ENCODE measurements at regions not wholly inside any gene's neighbourhood (a gene's known extent, or its start where the extent isn't known, plus 50 kb on each side); places are given as distances from the start of the nearest gene placed in this dataset.
"Not testable (repeated sequence)": the region's sequence is repeated elsewhere in the genome, so short reads cannot be mapped to it uniquely, and the experiment has no call there.

DNA sequence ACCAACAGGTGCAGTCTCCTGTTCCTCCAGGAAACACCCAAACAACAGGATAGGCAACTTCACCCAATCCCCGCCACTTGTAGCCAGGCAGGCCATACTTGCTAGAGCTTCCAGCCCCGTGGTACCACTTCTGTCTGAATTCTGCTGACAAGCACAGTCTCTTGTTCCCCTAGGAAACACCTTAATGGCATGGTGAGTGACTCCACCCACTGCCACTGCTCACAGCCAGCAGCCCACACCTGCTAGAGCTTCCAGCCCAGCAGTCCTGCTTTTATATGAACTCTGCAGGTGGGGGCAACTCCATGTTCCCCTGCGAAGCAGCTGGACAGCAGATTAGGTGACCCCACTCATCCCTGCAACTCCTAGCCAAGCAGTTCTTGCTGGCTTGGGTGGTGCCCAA is 52.6 kb upstream of the COBL start:
- not testable (repeated sequence) for DNase-seq (ENCODE audit: low read depth, low spot score)

DNA sequence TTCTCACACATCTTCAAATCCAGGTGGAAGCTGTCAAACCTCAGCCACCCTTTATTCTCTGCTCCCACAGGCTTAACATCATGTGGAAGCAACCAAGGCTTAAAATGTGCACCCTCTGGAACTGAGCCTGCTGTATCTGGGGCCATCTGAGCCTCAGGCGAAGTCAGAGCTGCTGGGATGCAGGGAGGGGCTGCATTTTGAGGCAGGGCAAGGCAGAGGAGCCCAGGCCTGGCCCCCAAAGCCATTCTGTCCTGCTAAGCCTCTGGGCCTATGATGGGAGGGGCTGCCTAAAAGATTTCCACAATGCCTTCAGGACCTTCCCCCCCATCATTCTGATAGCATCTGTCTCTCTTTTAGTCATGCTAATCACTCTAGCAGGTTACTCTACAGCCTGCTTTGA is 51.7 kb upstream of the COBL start:
- DNase-seq (ENCODE audit: low read depth, low spot score): no peak
- no peak overlapping the region for H3K4me3 ChIP-seq (ENCODE audit: low read length)

More for the DNA sequence above, 52.6 kb upstream of the COBL start:
- H3K4me3 ChIP-seq (ENCODE audit: low read length): not testable (repeated sequence)

DNA sequence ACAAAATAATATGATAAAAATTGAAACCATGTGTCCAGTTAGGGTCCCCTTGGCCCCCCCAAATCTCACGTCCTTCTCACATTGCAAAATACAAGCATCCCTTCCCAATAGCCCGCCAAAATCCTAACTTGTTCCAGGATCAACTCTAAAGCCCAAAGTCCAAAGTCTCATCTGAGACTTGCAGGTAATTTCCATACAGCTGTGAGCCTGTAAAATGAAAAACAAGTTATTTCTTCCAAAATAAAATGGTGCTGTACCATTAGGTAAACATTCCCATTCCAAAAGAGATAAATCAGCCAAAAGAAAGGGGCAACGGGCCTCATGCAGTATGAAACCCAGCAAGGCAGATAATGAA is 51.0 kb upstream of the COBL start:
- no peak overlapping the region for H3K4me3 ChIP-seq (ENCODE audit: low read length)
- no peak for DNase-seq (ENCODE audit: low read depth, low spot score)

DNA sequence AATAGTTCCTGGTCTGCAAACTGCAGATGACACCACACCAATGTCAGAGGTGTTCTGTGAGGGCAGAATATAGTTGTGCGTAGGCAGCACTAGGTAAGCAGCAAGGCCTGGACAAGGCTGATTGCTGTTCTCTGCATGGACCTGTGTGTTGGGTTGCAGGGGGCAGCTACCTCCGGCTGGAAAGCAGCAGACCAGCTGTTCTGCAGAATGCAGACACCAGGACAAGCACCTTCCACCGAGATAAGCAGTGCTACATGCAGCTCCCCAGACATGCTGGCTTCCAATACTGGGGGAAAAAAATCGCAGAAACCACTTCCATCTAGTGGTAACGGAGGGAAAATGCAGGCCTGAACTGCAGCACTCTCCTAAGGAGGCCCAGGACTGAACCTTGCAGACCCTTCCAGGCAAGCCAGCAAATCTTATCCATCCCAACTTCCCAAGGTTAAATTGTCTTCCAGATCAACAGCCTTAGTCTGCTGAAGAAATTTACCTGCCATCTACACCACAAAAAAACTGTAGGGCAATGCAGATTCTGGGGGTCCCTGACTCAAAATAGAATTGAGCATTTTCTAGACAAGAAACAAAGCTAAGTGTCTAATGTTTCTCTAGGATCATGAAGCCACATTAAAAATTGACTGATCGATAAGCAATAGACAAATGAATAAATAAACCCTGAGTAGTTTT is 50.5 kb upstream of the COBL start:
- DNase-seq (ENCODE audit: low read depth, low spot score): peak; percentile 50
- H3K4me3 ChIP-seq (ENCODE audit: low read length): no peak overlapping the region
